ENCODE measurements at regions not wholly inside any gene's neighbourhood (a gene's known extent, or its start where the extent isn't known, plus 50 kb on each side); places are given as distances from the start of the nearest gene placed in this dataset.

DNA sequence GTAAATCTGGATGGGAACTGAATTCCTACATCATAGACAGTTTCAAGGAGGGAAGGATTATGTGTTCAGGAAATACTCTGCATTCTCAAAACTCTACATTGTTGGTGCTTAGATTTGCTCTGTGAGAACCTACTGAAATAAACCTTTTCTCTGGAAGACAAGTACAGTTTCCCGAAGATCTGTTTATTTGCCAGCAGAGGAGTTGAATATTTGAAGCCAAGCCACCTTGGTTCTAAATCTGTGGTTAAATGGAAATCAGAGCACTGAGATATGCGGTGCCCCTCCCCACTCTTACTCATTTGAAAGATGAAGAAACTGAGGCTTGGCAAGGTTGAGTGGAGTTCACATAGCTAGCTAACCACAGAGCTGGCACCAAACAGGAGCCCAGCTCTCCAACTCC, 146.3 kb upstream of the CTAGE1 start:
- no peaks in the 10 kb centered on the region for H3K9me3 ChIP-seq (ENCODE audit: low read depth, low read length, poor library complexity, severe bottlenecking)
- H3K36me3 ChIP-seq (ENCODE audit: insufficient read depth, low read length, poor library complexity, severe bottlenecking): no peaks in the 10 kb centered on the region
- intact Hi-C loops (cut with micrococcal nuclease; ENCODE audit: unreplicated experiment): loop anchor here (5.0 to 10.0 kb wide), 5 partner anchors 209 to 667 kb away; no protein-coding TSS in a partner anchor
- H3K4me3 ChIP-seq (ENCODE audit: low read depth, low read length, poor library complexity, severe bottlenecking): no peak overlapping the region
- H3K4me1 ChIP-seq (ENCODE audit: insufficient read depth, low read length, poor library complexity, severe bottlenecking): peaks cover 7% of the 10 kb centered on the region
- DNase-seq (ENCODE audit: low spot score): no peak
- CTCF ChIA-PET: interaction anchor here (0.7 kb wide), 1 partner anchor 168 kb away, joined by 3 read pairs; no protein-coding TSS in a partner anchor
- no TSS peak for BruUV-seq (replicated peaks)
- TF ChIP-seq, protein P1, sequence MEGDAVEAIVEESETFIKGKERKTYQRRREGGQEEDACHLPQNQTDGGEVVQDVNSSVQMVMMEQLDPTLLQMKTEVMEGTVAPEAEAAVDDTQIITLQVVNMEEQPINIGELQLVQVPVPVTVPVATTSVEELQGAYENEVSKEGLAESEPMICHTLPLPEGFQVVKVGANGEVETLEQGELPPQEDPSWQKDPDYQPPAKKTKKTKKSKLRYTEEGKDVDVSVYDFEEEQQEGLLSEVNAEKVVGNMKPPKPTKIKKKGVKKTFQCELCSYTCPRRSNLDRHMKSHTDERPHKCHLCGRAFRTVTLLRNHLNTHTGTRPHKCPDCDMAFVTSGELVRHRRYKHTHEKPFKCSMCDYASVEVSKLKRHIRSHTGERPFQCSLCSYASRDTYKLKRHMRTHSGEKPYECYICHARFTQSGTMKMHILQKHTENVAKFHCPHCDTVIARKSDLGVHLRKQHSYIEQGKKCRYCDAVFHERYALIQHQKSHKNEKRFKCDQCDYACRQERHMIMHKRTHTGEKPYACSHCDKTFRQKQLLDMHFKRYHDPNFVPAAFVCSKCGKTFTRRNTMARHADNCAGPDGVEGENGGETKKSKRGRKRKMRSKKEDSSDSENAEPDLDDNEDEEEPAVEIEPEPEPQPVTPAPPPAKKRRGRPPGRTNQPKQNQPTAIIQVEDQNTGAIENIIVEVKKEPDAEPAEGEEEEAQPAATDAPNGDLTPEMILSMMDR (conservative IDR thresholded peaks at IDR 0.05; ENCODE audit: low read depth, low read length): no peak
- TF ChIP-seq EZH2 (IDR thresholded peaks at IDR 0.05; ENCODE audit: borderline replicate concordance, low read depth, low read length, poor library complexity, severe bottlenecking): no peak
- H3K27me3 ChIP-seq (replicated peaks; ENCODE audit: insufficient read depth, low read depth, low read length, poor library complexity): peaks cover 91% of the 10 kb centered on the region
- POLR2A ChIA-PET (ENCODE audit: low non-redundant PET): interaction anchor here (0.7 kb wide), 1 partner anchor 567 kb away, joined by 3 read pairs; no protein-coding TSS in a partner anchor
- H3K27ac ChIP-seq (ENCODE audit: low read depth, low read length, poor library complexity, severe bottlenecking): no peak overlapping the region

DNA sequence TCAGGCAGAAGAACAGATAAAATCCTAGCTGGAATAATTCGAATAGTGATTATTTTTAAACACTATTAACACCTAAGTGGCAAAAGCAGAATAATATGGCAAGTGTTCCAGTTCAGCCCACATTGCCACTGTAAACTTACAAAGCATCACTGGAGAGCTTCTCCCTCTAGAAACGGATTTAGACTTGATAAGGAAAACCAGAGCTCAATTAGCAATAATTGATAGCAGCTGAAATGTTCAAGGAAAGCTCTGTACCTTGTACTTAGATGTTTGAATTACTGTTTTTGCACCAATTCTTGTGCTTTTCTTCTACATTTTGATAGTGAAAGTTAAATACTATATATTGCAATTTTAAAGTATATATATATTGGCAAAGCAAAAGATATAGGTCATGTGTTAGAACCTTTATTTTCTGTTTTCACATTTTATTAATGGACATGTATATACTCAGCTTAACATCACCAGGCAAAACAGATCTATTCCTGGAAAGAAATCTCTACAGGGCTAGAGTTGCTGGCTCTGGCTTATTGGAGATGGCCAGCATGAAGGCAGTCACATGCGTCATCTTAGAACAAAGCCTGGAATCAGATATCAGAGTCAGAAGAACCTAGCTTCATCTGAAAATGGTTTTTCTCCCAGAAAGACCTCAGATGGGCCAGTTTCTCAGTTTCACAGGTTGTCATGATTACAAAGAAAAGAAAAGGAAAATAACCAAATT, 149.1 kb upstream of the CTAGE1 start:
- ChIA-PET CTCF (interaction anchor here (0.7 kb wide), 1 partner anchor 203 kb away, joined by 3 read pairs; no protein-coding TSS in a partner anchor), POLR2A (ENCODE audit: low non-redundant PET) (no interaction called here)
- no peaks in the 10 kb centered on the region for H3K4me1 ChIP-seq (ENCODE audit: insufficient read depth, low read length, poor library complexity, severe bottlenecking)
- H3K27me3 ChIP-seq (replicated peaks; ENCODE audit: insufficient read depth, low read depth, low read length, poor library complexity): peaks cover 74% of the 10 kb centered on the region
- no peaks in the 10 kb centered on the region for H3K9me3 ChIP-seq (ENCODE audit: low read depth, low read length, poor library complexity, severe bottlenecking)
- H3K36me3 ChIP-seq (ENCODE audit: insufficient read depth, low read length, poor library complexity, severe bottlenecking): no peaks in the 10 kb centered on the region
- H3K27ac ChIP-seq (ENCODE audit: low read depth, low read length, poor library complexity, severe bottlenecking): no peak overlapping the region
- no peak overlapping the region for H3K4me3 ChIP-seq (ENCODE audit: low read depth, low read length, poor library complexity, severe bottlenecking)
- TF ChIP-seq, protein P1 (conservative IDR thresholded peaks at IDR 0.05; ENCODE audit: low read depth, low read length): no peak
- TF ChIP-seq EZH2 (IDR thresholded peaks at IDR 0.05; ENCODE audit: borderline replicate concordance, low read depth, low read length, poor library complexity, severe bottlenecking): no peak
- intact Hi-C loops (cut with micrococcal nuclease; ENCODE audit: unreplicated experiment): loop anchor here (10.0 kb wide), 2 partner anchors 212 to 612 kb away; no protein-coding TSS in a partner anchor
- DNase-seq (ENCODE audit: low spot score): no peak
- no TSS peak for BruUV-seq (replicated peaks)

DNA sequence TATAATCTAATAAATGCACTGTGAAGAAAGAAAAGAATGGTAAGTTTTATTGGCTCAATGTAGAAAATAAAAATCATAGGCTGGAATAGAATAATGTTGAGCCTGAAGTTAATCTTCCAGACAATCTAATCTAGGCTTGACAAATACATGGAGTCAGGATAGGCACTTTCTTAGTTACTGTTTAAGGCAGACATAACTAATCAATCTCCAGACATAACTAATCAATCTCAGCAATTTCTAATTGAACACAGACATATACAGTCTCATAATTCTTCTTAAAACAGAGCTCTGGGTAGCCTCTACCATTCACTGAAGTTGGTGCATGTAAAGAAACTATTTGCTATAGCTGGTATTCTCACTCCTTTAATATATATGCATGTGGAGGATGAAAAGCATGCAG, 150.1 kb upstream of the CTAGE1 start:
- intact Hi-C loops (cut with micrococcal nuclease; ENCODE audit: unreplicated experiment): loop anchor here (10.0 kb wide), 2 partner anchors 213 to 613 kb away; no protein-coding TSS in a partner anchor
- no peak for TF ChIP-seq EZH2 (IDR thresholded peaks at IDR 0.05; ENCODE audit: borderline replicate concordance, low read depth, low read length, poor library complexity, severe bottlenecking)
- TF ChIP-seq, protein P1 (conservative IDR thresholded peaks at IDR 0.05; ENCODE audit: low read depth, low read length): no peak
- BruUV-seq (replicated peaks): no TSS peak
- peaks cover 68% of the 10 kb centered on the region for H3K27me3 ChIP-seq (replicated peaks; ENCODE audit: insufficient read depth, low read depth, low read length, poor library complexity)
- no peak overlapping the region for H3K27ac ChIP-seq (ENCODE audit: low read depth, low read length, poor library complexity, severe bottlenecking)
- no peaks in the 10 kb centered on the region for H3K9me3 ChIP-seq (ENCODE audit: low read depth, low read length, poor library complexity, severe bottlenecking)
- H3K4me1 ChIP-seq (ENCODE audit: insufficient read depth, low read length, poor library complexity, severe bottlenecking): no peaks in the 10 kb centered on the region
- DNase-seq (ENCODE audit: low spot score): peak; percentile 14
- no peaks in the 10 kb centered on the region for H3K36me3 ChIP-seq (ENCODE audit: insufficient read depth, low read length, poor library complexity, severe bottlenecking)
- H3K4me3 ChIP-seq (ENCODE audit: low read depth, low read length, poor library complexity, severe bottlenecking): no peak overlapping the region
- CTCF ChIA-PET: interaction anchor here (0.7 kb wide), 1 partner anchor 202 kb away, joined by 3 read pairs; no protein-coding TSS in a partner anchor
- POLR2A ChIA-PET (ENCODE audit: low non-redundant PET): no interaction called here
